Panc1 (cell line): ENCODE measurements at regions not wholly inside any gene's neighbourhood (a gene's known extent, or its start where the extent isn't known, plus 50 kb on each side); places are given as distances from the start of the nearest gene placed in this dataset.

Source experiments
- ATAC-seq: fragments of 200-7000 bp; cut with Tn5 transposase; 2 replicates; pipeline ENCODE4 v1.9.1; 2020; ENCODE audit warnings: mild to moderate bottlenecking, moderate library complexity
- BruUV-seq: library from RNA; stranded (reverse); fragments of 400-500 nt; replicated peaks from 2 replicates; lab custom pipeline; 2021; lab: Mats Ljungman, UMichigan
- CTCF ChIA-PET: fragments of 300-600 bp; sonication (Branson Sonifier 250); formaldehyde crosslinking; loops from one replicate; lab custom pipeline; 2022; ENCODE audit warnings: antibody characterized with exemption; lab: Charles Lee
- POLR2A ChIA-PET: fragments of 300-600 bp; sonication (Branson Sonifier 250); formaldehyde crosslinking; loops from one replicate; lab custom pipeline; 2022; ENCODE audit warnings: antibody characterized with exemption; lab: Charles Lee
- DNase-seq: peaks from one replicate; pipeline ENCODE4 v3.0.0-alpha.2; 2010; ENCODE audit warnings: low read depth, low spot score
- H3K27ac ChIP-seq: 2 replicates; pipeline ENCODE4 v1.5.1; 2011; ENCODE audit warnings: mild to moderate bottlenecking, low read length, inconsistent platforms
- H3K27me3 ChIP-seq: fragments of 200-500 bp; sonication (Bioruptor generic); 2 replicates; pipeline ENCODE4 v1.6.0; 2014; ENCODE audit warnings: low read length, inconsistent platforms; ENCODE audit not compliant: control insufficient read depth, insufficient read depth
- H3K36me3 ChIP-seq: fragments of 200-500 bp; sonication (Bioruptor generic); 2 replicates; pipeline ENCODE4 v1.5.1; 2014; ENCODE audit warnings: inconsistent platforms, mild to moderate bottlenecking, low read length, moderate library complexity; ENCODE audit not compliant: control insufficient read depth, insufficient read depth
- H3K4me1 ChIP-seq: 2 replicates; pipeline ENCODE4 v1.5.1; 2011; ENCODE audit warnings: inconsistent platforms, mild to moderate bottlenecking, low read length, moderate library complexity; ENCODE audit not compliant: control insufficient read depth, insufficient read depth
- H3K4me3 ChIP-seq, 2 experiments: 2 replicates each; pipeline ENCODE4 v1.5.1; 2011 to 2012; ENCODE audit warnings: low read depth in 2 of 2, low read length in 2 of 2, mild to moderate bottlenecking in 2 of 2, inconsistent platforms in 1 of 2, moderate library complexity in 1 of 2
- H3K9me3 ChIP-seq: fragments of 200-500 bp; sonication (Bioruptor generic); 2 replicates; pipeline ENCODE4 v1.5.1; 2014; ENCODE audit warnings: low read depth, mild to moderate bottlenecking, inconsistent platforms, low read length, moderate library complexity; ENCODE audit not compliant: control insufficient read depth, insufficient read depth
- POLR2AphosphoS5 ChIP-seq: IDR thresholded peaks from 2 replicates; pipeline ENCODE4 v1.6.1; 2012; ENCODE audit warnings: mild to moderate bottlenecking, low read depth, low read length, moderate library complexity
- SIN3A ChIP-seq: IDR thresholded peaks from 2 replicates; pipeline ENCODE4 v1.6.1; 2012; ENCODE audit warnings: low read depth, mild to moderate bottlenecking, low read length, moderate library complexity, borderline replicate concordance; ENCODE audit not compliant: insufficient read depth
- TCF7L2 ChIP-seq: IDR thresholded peaks from 2 replicates; pipeline ENCODE4 v1.6.1; 2011; ENCODE audit warnings: mild to moderate bottlenecking, low read depth, low read length, inconsistent platforms
- in situ Hi-C: cut with HindIII; loops from 2 replicates; pipeline ENCODE4 v1.10.0; 2016; ENCODE audit warnings: low sequenced_read_pairs, low pct_unique_long_range_greater_than_20kb
- intact Hi-C: fragments of 100-400 bp; cut with micrococcal nuclease; formaldehyde crosslinking; loops from one replicate; pipeline ENCODE4 v1.10.0; 2022; ENCODE audit not compliant: unreplicated experiment
- TF ChIP-seq, protein P1 (sequence below), 2 experiments: IDR thresholded peaks; 2 replicates each; pipeline ENCODE4 v1.6.1; 2011 to 2012; ENCODE audit warnings: low read depth in 2 of 2, control low read depth in 1 of 2, low read length in 1 of 2, mild to moderate bottlenecking in 1 of 2, moderate library complexity in 1 of 2; ENCODE audit not compliant: insufficient read depth in 1 of 2

DNA sequence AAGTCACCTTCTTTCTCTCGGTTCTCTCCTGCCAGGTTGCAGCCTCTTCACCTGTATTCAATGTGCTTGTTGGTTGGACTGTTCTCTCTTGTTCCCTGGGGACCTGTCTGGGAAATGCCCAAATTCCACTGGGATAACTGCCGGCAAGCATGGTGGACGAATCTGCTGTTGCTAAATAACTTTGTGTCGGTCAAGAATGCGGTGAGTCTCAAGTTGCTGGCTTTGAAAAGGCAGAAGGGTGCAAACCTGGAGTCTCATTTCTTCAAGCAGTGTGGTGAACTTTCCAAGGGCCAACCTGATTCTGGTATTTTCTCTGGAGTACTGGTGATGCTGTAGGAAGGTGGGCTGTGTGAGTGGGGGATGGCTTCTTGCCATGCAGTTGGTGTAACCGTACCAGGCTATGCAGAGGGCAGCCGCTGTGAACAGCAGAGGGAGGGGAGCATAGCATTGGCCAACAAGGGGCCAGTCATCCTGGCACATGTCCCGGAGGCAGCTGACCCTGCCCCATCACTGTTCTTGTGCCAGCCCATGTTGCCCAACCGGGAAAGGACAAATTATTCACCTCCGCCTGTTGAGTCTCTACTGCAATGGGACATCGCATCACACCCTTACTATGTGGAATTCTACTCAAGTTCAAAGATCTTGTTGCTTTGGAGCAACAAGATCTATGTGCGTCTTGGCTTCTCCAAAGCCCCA is 88.1 kb upstream of the SEC11C start:
- intact Hi-C loops = no loop called here

GRCh38 chr18:59052965-59053820 is 86.5 kb upstream of the SEC11C start:
- Histone ChIP-seq H3K27ac (peak overlapping the region; percentile 89), H3K9me3 (no peaks in the 10 kb centered on the region), H3K4me1 (peaks cover 18% of the 10 kb centered on the region), H3K4me3 (no peak overlapping the region), H3K36me3 (no peaks in the 10 kb centered on the region), H3K27me3 (no peaks in the 10 kb centered on the region)
- POLR2A ChIA-PET = interaction anchor here (0.6 kb wide), 1 partner anchor 143 kb away, joined by 4 read pairs; no protein-coding TSS in a partner anchor
- CTCF ChIA-PET = no interaction called here
- BruUV-seq = no TSS peak
- in situ Hi-C loops (no loop called here), intact Hi-C loops (no loop called here)
- TF ChIP-seq SIN3A (no peak), TCF7L2 (peak; percentile 93), POLR2AphosphoS5 (peak; percentile 54; the same call in 1 of the 2 replicates)
- peak; percentile 72 for ATAC-seq
- no peak for DNase-seq

More for the DNA sequence above, 88.1 kb upstream of the SEC11C start:
- Histone ChIP-seq H3K27ac (peak overlapping the region; percentile 89), H3K4me3 (no peak overlapping the region), H3K9me3 (no peaks in the 10 kb centered on the region), H3K4me1 (peaks cover 18% of the 10 kb centered on the region), H3K27me3 (no peaks in the 10 kb centered on the region), H3K36me3 (no peaks in the 10 kb centered on the region)
- no peak for DNase-seq
- in situ Hi-C loops = no loop called here
- ATAC-seq = no peak
- no peak for TF ChIP-seq SIN3A
- TF ChIP-seq, protein P1, sequence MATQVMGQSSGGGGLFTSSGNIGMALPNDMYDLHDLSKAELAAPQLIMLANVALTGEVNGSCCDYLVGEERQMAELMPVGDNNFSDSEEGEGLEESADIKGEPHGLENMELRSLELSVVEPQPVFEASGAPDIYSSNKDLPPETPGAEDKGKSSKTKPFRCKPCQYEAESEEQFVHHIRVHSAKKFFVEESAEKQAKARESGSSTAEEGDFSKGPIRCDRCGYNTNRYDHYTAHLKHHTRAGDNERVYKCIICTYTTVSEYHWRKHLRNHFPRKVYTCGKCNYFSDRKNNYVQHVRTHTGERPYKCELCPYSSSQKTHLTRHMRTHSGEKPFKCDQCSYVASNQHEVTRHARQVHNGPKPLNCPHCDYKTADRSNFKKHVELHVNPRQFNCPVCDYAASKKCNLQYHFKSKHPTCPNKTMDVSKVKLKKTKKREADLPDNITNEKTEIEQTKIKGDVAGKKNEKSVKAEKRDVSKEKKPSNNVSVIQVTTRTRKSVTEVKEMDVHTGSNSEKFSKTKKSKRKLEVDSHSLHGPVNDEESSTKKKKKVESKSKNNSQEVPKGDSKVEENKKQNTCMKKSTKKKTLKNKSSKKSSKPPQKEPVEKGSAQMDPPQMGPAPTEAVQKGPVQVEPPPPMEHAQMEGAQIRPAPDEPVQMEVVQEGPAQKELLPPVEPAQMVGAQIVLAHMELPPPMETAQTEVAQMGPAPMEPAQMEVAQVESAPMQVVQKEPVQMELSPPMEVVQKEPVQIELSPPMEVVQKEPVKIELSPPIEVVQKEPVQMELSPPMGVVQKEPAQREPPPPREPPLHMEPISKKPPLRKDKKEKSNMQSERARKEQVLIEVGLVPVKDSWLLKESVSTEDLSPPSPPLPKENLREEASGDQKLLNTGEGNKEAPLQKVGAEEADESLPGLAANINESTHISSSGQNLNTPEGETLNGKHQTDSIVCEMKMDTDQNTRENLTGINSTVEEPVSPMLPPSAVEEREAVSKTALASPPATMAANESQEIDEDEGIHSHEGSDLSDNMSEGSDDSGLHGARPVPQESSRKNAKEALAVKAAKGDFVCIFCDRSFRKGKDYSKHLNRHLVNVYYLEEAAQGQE (IDR thresholded peaks at IDR 0.05; ENCODE audit: insufficient read depth in 1 of 2, low read depth in 2 of 2, low read length in 1 of 2) = no peak
- TF ChIP-seq POLR2AphosphoS5 = no peak
- no TSS peak for BruUV-seq
- ChIA-PET POLR2A (no interaction called here), CTCF (interaction anchor here (1.2 kb wide), 1 partner anchor 19 kb away, joined by 3 read pairs; no protein-coding TSS in a partner anchor)

DNA sequence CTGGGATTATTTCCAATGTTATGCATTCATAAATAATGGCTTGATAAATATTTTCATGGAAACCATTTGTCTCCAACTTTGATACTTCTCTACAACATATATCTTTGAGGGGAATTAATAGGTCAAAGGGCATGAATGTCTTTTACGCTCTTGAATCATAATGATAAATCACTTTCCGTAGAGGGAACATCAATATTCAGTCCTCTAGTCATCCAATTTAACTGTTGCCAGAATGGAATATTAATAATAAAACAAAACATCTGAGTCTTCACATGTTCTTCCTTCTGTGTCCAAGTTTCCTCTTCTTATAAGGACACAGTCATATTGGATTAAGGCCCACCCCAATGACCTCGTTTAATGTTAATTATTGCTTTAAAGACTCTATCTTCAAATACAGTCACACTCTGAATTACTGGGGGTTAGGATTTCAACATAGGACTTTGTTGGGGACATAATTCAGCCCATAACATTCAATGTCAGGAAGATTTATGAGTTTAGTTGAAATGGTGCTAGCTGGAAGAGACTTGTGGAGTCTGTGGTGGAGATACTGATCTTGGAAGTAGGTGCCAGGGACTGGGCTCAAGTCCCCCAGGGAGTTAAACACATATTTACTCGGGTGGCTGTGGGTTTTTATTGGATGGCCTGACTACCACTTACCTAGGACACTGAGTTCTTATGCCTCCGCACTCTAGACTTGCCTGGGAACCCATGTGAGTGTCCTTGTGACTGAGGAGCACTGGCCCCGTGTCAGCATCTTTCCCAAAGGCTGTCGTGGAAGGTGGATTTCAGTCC is 85.0 kb upstream of the SEC11C start:
- intact Hi-C loops = loop anchor here (5.0 kb wide), 1 partner anchor 272 kb away; no protein-coding TSS in a partner anchor
- CTCF ChIA-PET = no interaction called here
- Histone ChIP-seq H3K27me3 (no peaks in the 10 kb centered on the region), H3K36me3 (no peaks in the 10 kb centered on the region), H3K4me1 (peaks cover 18% of the 10 kb centered on the region), H3K27ac (peak overlapping the region; percentile 82), H3K4me3 (no peak overlapping the region), H3K9me3 (no peaks in the 10 kb centered on the region)
- ATAC-seq (0 out of 2 replicates have a peak, but pooled peaks have one; percentile 26), DNase-seq (no peak)
- BruUV-seq = no TSS peak
- in situ Hi-C loops = no loop called here
- TF ChIP-seq, protein P1 (IDR thresholded peaks at IDR 0.05; ENCODE audit: insufficient read depth in 1 of 2, low read depth in 2 of 2, low read length in 1 of 2) = no peak
- TF ChIP-seq TCF7L2 = peak; percentile 38; the same call in 1 of the 2 replicates
- POLR2A ChIA-PET = no interaction called here
